Neural cell (in vitro differentiated cells): ENCODE measurements at regions not wholly inside any gene's neighbourhood (a gene's known extent, or its start where the extent isn't known, plus 50 kb on each side); places are given as distances from the start of the nearest gene placed in this dataset.
A peak's percentile ranks its signal among the peaks of the same experiment; 100 is the strongest.

Source experiments
- H2AFZ ChIP-seq: fragments of 200-600, 300-800 bp; sonication (generic), shearing (Covaris generic); 2 replicates; pipeline ENCODE4 v1.6.0; 2014; ENCODE audit warnings: low read depth, mild to moderate bottlenecking, antibody characterized with exemption, low read length, moderate library complexity
- H3F3A ChIP-seq: fragments of 200-600 bp; shearing (Covaris generic); 2 replicates; pipeline ENCODE4 v1.6.1; 2016; ENCODE audit warnings: mild to moderate bottlenecking, moderate library complexity, mixed read lengths, antibody characterized with exemption, low read length; ENCODE audit not compliant: insufficient read depth, poor library complexity, severe bottlenecking
- H3K27ac ChIP-seq: fragments of 200-600, 300-800 bp; sonication (generic), shearing (Covaris generic); 2 replicates; pipeline ENCODE4 v1.5.1; 2014; ENCODE audit warnings: mild to moderate bottlenecking, low read length, moderate library complexity
- H3K27me3 ChIP-seq: fragments of 300-800, 200-600 bp; sonication (generic), shearing (Covaris generic); 2 replicates; pipeline ENCODE4 v1.6.0; 2014; ENCODE audit warnings: mild to moderate bottlenecking, low read depth, low read length, moderate library complexity; ENCODE audit not compliant: insufficient read depth
- H3K36me3 ChIP-seq: fragments of 300-800, 200-600 bp; sonication (generic), shearing (Covaris generic); 2 replicates; pipeline ENCODE4 v1.5.1; 2014; ENCODE audit warnings: mild to moderate bottlenecking, antibody characterized with exemption, low read length, moderate library complexity; ENCODE audit not compliant: insufficient read depth
- H3K4me2 ChIP-seq: fragments of 300-800, 200-600 bp; sonication (generic), shearing (Covaris generic); 2 replicates; pipeline ENCODE4 v1.6.0; 2014; ENCODE audit warnings: mild to moderate bottlenecking, low read length
- H3K4me3 ChIP-seq: fragments of 300-800, 200-600 bp; sonication (generic), shearing (Covaris generic); 2 replicates; pipeline ENCODE4 v1.5.1; 2014; ENCODE audit warnings: mild to moderate bottlenecking, low read length, moderate library complexity
- H3K79me2 ChIP-seq: fragments of 200-600 bp; shearing (Covaris generic); replicated peaks from 2 replicates; pipeline ENCODE4 v1.6.0; 2014; ENCODE audit warnings: mild to moderate bottlenecking, low read length, moderate library complexity; ENCODE audit not compliant: insufficient read depth
- H3K9ac ChIP-seq: fragments of 300-800, 200-600 bp; sonication (generic), shearing (Covaris generic); 2 replicates; pipeline ENCODE4 v1.6.1; 2016; ENCODE audit warnings: mild to moderate bottlenecking, low read length, mixed read lengths
- H3K9me2 ChIP-seq: fragments of 200-600 bp; shearing (Covaris generic); 2 replicates; pipeline ENCODE4 v1.6.1; 2016; ENCODE audit warnings: mild to moderate bottlenecking, low read length, mixed read lengths; ENCODE audit not compliant: insufficient read depth
- H3K9me3 ChIP-seq: fragments of 200-600, 300-800 bp; sonication (generic), shearing (Covaris generic); 2 replicates; pipeline ENCODE4 v1.6.1; 2016; ENCODE audit warnings: mild to moderate bottlenecking, mixed run types, low read length, moderate library complexity, mixed read lengths
- H4K20me1 ChIP-seq: fragments of 200-600 bp; shearing (Covaris generic); 2 replicates; pipeline ENCODE4 v1.6.1; 2016; ENCODE audit warnings: mild to moderate bottlenecking, mixed run types; ENCODE audit not compliant: insufficient read depth
- EP300 ChIP-seq: fragments of 450-650 bp; conservative IDR thresholded peaks from 2 replicates; pipeline ENCODE4 v1.6.1; 2014; ENCODE audit warnings: antibody characterized with exemption, mild to moderate bottlenecking, moderate library complexity; ENCODE audit not compliant: poor library complexity, severe bottlenecking
- EZH2 ChIP-seq: fragments of 200-600, 300-800 bp; shearing (Covaris generic), sonication (generic); IDR thresholded peaks from 2 replicates; pipeline ENCODE4 v1.6.1; 2014; ENCODE audit warnings: antibody characterized with exemption, low read length, borderline replicate concordance, mild to moderate bottlenecking; ENCODE audit not compliant: insufficient read depth, poor library complexity, severe bottlenecking
- MXI1 ChIP-seq: fragments of 450-650 bp; conservative IDR thresholded peaks from 2 replicates; pipeline ENCODE4 v1.6.1; 2014; ENCODE audit warnings: antibody characterized with exemption, mild to moderate bottlenecking; ENCODE audit not compliant: poor library complexity, severe bottlenecking
- POLR2AphosphoS5 ChIP-seq: IDR thresholded peaks from 2 replicates; pipeline ENCODE4 v1.6.1; 2012
- RAD21 ChIP-seq: fragments of 450-650 bp; conservative IDR thresholded peaks from 2 replicates; pipeline ENCODE4 v1.6.1; 2014; ENCODE audit warnings: antibody characterized with exemption, mild to moderate bottlenecking, moderate library complexity
- REST ChIP-seq: IDR thresholded peaks from 2 replicates; pipeline ENCODE4 v1.6.1; 2012; ENCODE audit warnings: borderline replicate concordance
- SMC3 ChIP-seq: fragments of 450-650 bp; conservative IDR thresholded peaks from 2 replicates; pipeline ENCODE4 v1.6.1; 2014; ENCODE audit warnings: antibody characterized with exemption, mild to moderate bottlenecking, moderate library complexity; ENCODE audit not compliant: poor library complexity
- TAF1 ChIP-seq: IDR thresholded peaks from 2 replicates; pipeline ENCODE4 v1.6.1; 2012; ENCODE audit warnings: low read depth
- TF ChIP-seq, protein P1 (sequence below): fragments of 450-650 bp; IDR thresholded peaks from 2 replicates; pipeline ENCODE4 v1.5.1; 2014; ENCODE audit warnings: antibody characterized with exemption, mild to moderate bottlenecking, moderate library complexity; ENCODE audit not compliant: poor library complexity, severe bottlenecking

DNA sequence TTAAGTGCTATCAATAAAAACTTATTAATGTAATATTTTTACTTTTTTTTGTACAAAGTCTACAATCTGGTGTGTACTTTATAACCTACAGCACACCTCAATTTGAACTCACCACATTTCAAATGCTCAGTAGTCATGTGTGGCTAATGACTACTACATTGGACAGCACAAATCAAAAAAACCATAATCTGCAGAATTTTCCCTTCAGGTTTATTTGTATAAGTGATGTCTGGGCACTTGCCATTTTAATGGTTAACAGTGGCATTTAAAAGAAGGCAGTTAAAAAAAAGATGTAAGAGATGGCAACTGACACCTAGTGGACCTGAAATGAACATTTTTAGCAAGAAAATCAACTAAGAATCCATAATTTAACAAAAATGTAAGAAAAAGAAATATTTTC lies 124.6 kb upstream of the NRBF2 start:
- Histone ChIP-seq H3K9me3 (no peaks in the 10 kb centered on the region), H3K4me2 (no peak overlapping the region), H3K36me3 (no peaks in the 10 kb centered on the region), H3K9ac (no peak overlapping the region), H3K79me2 (no peaks in the 10 kb centered on the region), H3K27ac (no peak overlapping the region), H3K27me3 (no peaks in the 10 kb centered on the region), H3F3A (no peaks in the 10 kb centered on the region), H3K4me3 (no peak overlapping the region), H3K9me2 (no peaks in the 10 kb centered on the region), H4K20me1 (no peaks in the 10 kb centered on the region), H2AFZ (no peak overlapping the region)
- TF ChIP-seq TAF1 (no peak), POLR2AphosphoS5 (no peak)
- TF ChIP-seq, protein P1, sequence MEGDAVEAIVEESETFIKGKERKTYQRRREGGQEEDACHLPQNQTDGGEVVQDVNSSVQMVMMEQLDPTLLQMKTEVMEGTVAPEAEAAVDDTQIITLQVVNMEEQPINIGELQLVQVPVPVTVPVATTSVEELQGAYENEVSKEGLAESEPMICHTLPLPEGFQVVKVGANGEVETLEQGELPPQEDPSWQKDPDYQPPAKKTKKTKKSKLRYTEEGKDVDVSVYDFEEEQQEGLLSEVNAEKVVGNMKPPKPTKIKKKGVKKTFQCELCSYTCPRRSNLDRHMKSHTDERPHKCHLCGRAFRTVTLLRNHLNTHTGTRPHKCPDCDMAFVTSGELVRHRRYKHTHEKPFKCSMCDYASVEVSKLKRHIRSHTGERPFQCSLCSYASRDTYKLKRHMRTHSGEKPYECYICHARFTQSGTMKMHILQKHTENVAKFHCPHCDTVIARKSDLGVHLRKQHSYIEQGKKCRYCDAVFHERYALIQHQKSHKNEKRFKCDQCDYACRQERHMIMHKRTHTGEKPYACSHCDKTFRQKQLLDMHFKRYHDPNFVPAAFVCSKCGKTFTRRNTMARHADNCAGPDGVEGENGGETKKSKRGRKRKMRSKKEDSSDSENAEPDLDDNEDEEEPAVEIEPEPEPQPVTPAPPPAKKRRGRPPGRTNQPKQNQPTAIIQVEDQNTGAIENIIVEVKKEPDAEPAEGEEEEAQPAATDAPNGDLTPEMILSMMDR, result peak; percentile 14

DNA sequence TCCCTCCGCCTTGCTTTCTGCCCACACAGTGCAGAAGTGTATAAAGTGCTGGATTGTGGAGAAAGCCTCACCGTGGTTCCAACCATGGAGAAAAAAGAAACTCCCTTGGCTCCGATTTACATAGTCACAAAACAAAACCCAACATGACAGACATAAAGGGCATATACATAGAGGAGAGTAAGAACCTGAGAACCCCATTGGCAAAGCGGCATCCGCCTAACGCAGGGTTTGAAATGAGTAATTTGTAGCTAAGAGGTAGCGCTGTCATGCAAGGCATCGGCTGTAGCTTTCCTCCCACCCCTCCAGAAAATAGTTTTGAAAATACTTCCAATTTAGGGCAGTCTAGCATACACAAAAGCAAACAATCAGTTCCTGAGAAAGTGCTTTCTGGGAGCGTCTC lies 126.0 kb upstream of the NRBF2 start:
- H3K79me2 ChIP-seq, result no peaks in the 10 kb centered on the region
- H4K20me1 ChIP-seq, result no peaks in the 10 kb centered on the region
- no peak overlapping the region for H3K9ac ChIP-seq
- H3K9me2 ChIP-seq, result no peaks in the 10 kb centered on the region
- TF ChIP-seq, protein P1, result no peak
- TF ChIP-seq RAD21 (no peak), TAF1 (no peak), EZH2 (no peak)
- no peak overlapping the region for H3K27ac ChIP-seq
- H3K4me2 ChIP-seq, result no peak overlapping the region
- no peaks in the 10 kb centered on the region for H3K36me3 ChIP-seq
- no peak overlapping the region for H2AFZ ChIP-seq
- H3K9me3 ChIP-seq, result no peaks in the 10 kb centered on the region
- H3K27me3 ChIP-seq, result no peaks in the 10 kb centered on the region
- no peaks in the 10 kb centered on the region for H3F3A ChIP-seq
- H3K4me3 ChIP-seq, result no peak overlapping the region

DNA sequence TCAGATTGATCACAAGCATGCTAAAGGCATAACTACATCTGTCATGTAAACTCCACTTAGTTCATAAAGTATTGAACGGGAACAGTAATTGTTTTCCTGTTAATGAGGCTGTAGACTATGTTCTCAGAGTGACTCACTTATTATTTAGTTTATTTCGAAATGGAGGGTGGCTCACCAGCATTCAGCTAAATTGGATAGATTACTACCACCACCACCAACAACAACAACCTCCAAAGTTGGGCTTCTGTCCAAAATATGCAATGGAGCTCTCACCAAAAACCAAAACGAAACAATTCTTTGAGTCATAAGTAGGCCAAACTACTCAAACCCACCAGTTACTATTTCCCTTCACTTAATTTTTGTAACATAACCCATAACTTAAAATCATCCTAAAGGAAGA lies 127.9 kb upstream of the NRBF2 start:
- Histone ChIP-seq H3K4me2 (no peak overlapping the region), H2AFZ (no peak overlapping the region), H3K4me3 (no peak overlapping the region), H3F3A (no peaks in the 10 kb centered on the region), H3K9ac (no peak overlapping the region), H3K27me3 (no peaks in the 10 kb centered on the region), H3K36me3 (no peaks in the 10 kb centered on the region), H4K20me1 (no peaks in the 10 kb centered on the region), H3K27ac (no peak overlapping the region), H3K79me2 (no peaks in the 10 kb centered on the region), H3K9me2 (no peaks in the 10 kb centered on the region), H3K9me3 (no peaks in the 10 kb centered on the region)
- TF ChIP-seq REST, result no peak
- no peak for TF ChIP-seq EZH2
- no peak for TF ChIP-seq POLR2AphosphoS5
- no peak for TF ChIP-seq SMC3
- TF ChIP-seq EP300, result no peak
- no peak for TF ChIP-seq TAF1
- TF ChIP-seq RAD21, result no peak
- no peak for TF ChIP-seq MXI1
- TF ChIP-seq, protein P1, result no peak
